GM12878 (cell line): ENCODE measurements at regions not wholly inside any gene's neighbourhood (a gene's known extent, or its start where the extent isn't known, plus 50 kb on each side); places are given as distances from the start of the nearest gene placed in this dataset.

Experiments used
- ATAC-seq: fragments of 200-7000 bp; cut with Tn5 transposase; 3 replicates; pipeline ENCODE4 v1.9.1; 2020; ENCODE audit warnings: mild to moderate bottlenecking, moderate library complexity
- BruUV-seq: library from RNA; stranded (reverse); fragments of 400-500 nt; replicated peaks from 2 replicates; lab custom pipeline; 2021; lab: Mats Ljungman, UMichigan
- CTCF ChIA-PET: fragments of 300-600 bp; sonication (Branson Sonifier 250); formaldehyde crosslinking; extraction: SDS; loops from one replicate; lab custom pipeline; 2021; ENCODE audit warnings: inconsistent platforms; lab: Yijun Ruan, JAX
- POLR2A ChIA-PET: fragments of 350-600 bp; formaldehyde crosslinking; extraction: SDS; loops from one replicate; lab custom pipeline; 2021; ENCODE audit warnings: inconsistent platforms; lab: Charles Lee
- RAD21 ChIA-PET: fragments of 300-600 bp; sonication (Branson Sonifier 250); formaldehyde crosslinking; loops from one replicate; lab custom pipeline; 2023; ENCODE audit warnings: antibody characterized with exemption; ENCODE audit not compliant: unreplicated experiment; lab: Charles Lee
- SMC1A ChIA-PET: fragments of 300-600 bp; sonication (Branson Sonifier 250); formaldehyde crosslinking; loops from one replicate; lab custom pipeline; 2023; ENCODE audit not compliant: unreplicated experiment, uncharacterized antibody; lab: Charles Lee
- DNase-seq: peaks from one replicate; pipeline ENCODE4 v3.0.0-alpha.2; 2011; ENCODE audit warnings: low read depth, low spot score
- FAIRE-seq: peaks from 3 replicates; lab custom pipeline; 2011; peaks lifted over from hg19 to GRCh38; lab: Jason Lieb, UNC
- H2AFZ ChIP-seq: 2 replicates; pipeline ENCODE4 v1.6.0; 2011; ENCODE audit warnings: low read depth, low read length, control low read depth; ENCODE audit not compliant: control insufficient read depth
- H3K27ac ChIP-seq: 2 replicates; pipeline ENCODE4 v1.5.1; 2011; ENCODE audit warnings: control low read depth; ENCODE audit not compliant: control insufficient read depth, insufficient read depth
- H3K27me3 ChIP-seq, 2 experiments: replicated peaks in 1 of 2; 2 replicates each; pipeline versions ENCODE4 v1.6.0 to v1.6.1; 2011; ENCODE audit warnings: low read length in 1 of 2; ENCODE audit not compliant: control insufficient read depth in 2 of 2, insufficient read depth in 2 of 2
- H3K36me3 ChIP-seq, 2 experiments: 2 replicates each; pipeline ENCODE4 v1.5.1; 2011; ENCODE audit warnings: low read length in 1 of 2; ENCODE audit not compliant: control insufficient read depth in 2 of 2, insufficient read depth in 2 of 2
- H3K4me1 ChIP-seq: 2 replicates; pipeline ENCODE4 v1.6.1; 2011; ENCODE audit warnings: mild to moderate bottlenecking, low read length, moderate library complexity, mixed read lengths; ENCODE audit not compliant: control insufficient read depth, insufficient read depth
- H3K4me2 ChIP-seq: 2 replicates; pipeline ENCODE4 v1.6.0; 2011; ENCODE audit warnings: control low read depth; ENCODE audit not compliant: control insufficient read depth, insufficient read depth
- H3K4me3 ChIP-seq: fragments of 200-600 bp; sonication (generic); 2 replicates; pipeline ENCODE4 v1.5.1; 2016
- H3K79me2 ChIP-seq: 2 replicates; pipeline ENCODE4 v1.6.0; 2011; ENCODE audit warnings: low read length; ENCODE audit not compliant: control insufficient read depth, insufficient read depth
- H3K9ac ChIP-seq: 2 replicates; pipeline ENCODE4 v1.8.0; 2011; ENCODE audit warnings: low read length, control low read depth, mixed read lengths; ENCODE audit not compliant: control insufficient read depth, insufficient read depth
- H3K9me3 ChIP-seq: replicated peaks from 3 replicates; pipeline ENCODE4 v1.5.1; 2011; ENCODE audit warnings: mild to moderate bottlenecking, low read length; ENCODE audit not compliant: control insufficient read depth, insufficient read depth
- H4K20me1 ChIP-seq: 2 replicates; pipeline ENCODE4 v1.6.0; 2011; ENCODE audit not compliant: control insufficient read depth, insufficient read depth
- POLR2A ChIP-seq: IDR thresholded peaks from 2 replicates; pipeline ENCODE4 v1.6.1; 2011; ENCODE audit warnings: low read depth, mild to moderate bottlenecking, low read length
- RELB ChIP-seq: fragments of 450-650 bp; IDR thresholded peaks from 2 replicates; pipeline ENCODE4 v1.6.1; 2017; ENCODE audit warnings: low read depth, mild to moderate bottlenecking, moderate library complexity
- SIN3A ChIP-seq: IDR thresholded peaks from 2 replicates; pipeline ENCODE4 v1.6.1; 2012; ENCODE audit warnings: low read depth, low read length, improper control_type of control experiment
- SKIL ChIP-seq: fragments of 450-650 bp; IDR thresholded peaks from 2 replicates; pipeline ENCODE4 v1.6.1; 2017; ENCODE audit warnings: mild to moderate bottlenecking, low read depth, inconsistent platforms; ENCODE audit not compliant: poor library complexity, severe bottlenecking
- SP1 ChIP-seq: IDR thresholded peaks from one replicate; pipeline ENCODE4 v1.6.1; 2011; ENCODE audit warnings: low read depth, low read length
- ZNF622 ChIP-seq: fragments of 450-650 bp; IDR thresholded peaks from 2 replicates; pipeline ENCODE4 v1.6.1; 2017; ENCODE audit warnings: mild to moderate bottlenecking, inconsistent platforms
- WGBS: methylation state at CpG from one replicate; pipeline ENCODE4 v1.1.6; 2016; ENCODE audit warnings: low lambda C conversion rate; ENCODE audit not compliant: insufficient replicate concordance, insufficient coverage; ENCODE audit errors: missing lambda C conversion rate; 5-methylcytosine and 5-hydroxymethylcytosine counted together
- in situ Hi-C: fragments of 300-500 bp; cut with MboI; formaldehyde crosslinking; loops from 9 replicates; pipeline ENCODE4 v1.14.3; 2018; ENCODE audit warnings: mixed read lengths
- intact Hi-C: fragments of 100-400 bp; cut with micrococcal nuclease; formaldehyde crosslinking; loops from one replicate; pipeline ENCODE4 v1.14.2; 2022; ENCODE audit not compliant: unreplicated experiment

GRCh38 chr4:23311983-23312382 lies 577.9 kb downstream of the PPARGC1A start:
- H2AFZ ChIP-seq: no peak overlapping the region
- no peaks in the 10 kb centered on the region for H3K9me3 ChIP-seq
- H3K4me3 ChIP-seq: no peak overlapping the region
- RAD21 ChIA-PET: no interaction called here
- H4K20me1 ChIP-seq: no peaks in the 10 kb centered on the region
- H3K27ac ChIP-seq: no peak overlapping the region
- FAIRE-seq: no peak
- H3K36me3 ChIP-seq: no peaks in the 10 kb centered on the region
- no peaks in the 10 kb centered on the region for H3K27me3 ChIP-seq
- no peak for ATAC-seq
- in situ Hi-C loops (no loop called here), intact Hi-C loops (no loop called here)
- CTCF ChIA-PET: no interaction called here
- 9% methylated on average over 3 of the region's 3 CpGs for WGBS
- H3K4me2 ChIP-seq: no peak overlapping the region
- no peaks in the 10 kb centered on the region for H3K79me2 ChIP-seq
- DNase-seq: no peak
- no peak for TF ChIP-seq SKIL
- TF ChIP-seq SP1: no peak
- no peak for TF ChIP-seq RELB
- no peak for TF ChIP-seq ZNF622
- TF ChIP-seq POLR2A: no peak
- TF ChIP-seq SIN3A: no peak
- POLR2A ChIA-PET: interaction anchor here (0.6 kb wide), 1 partner anchor 13 kb away, joined by 3 read pairs; no protein-coding TSS in a partner anchor
- H3K4me1 ChIP-seq: no peaks in the 10 kb centered on the region
- no peak overlapping the region for H3K9ac ChIP-seq
- BruUV-seq: no TSS peak
- SMC1A ChIA-PET: interaction anchor here (0.9 to 1.0 kb wide), 2 partner anchors 9 kb away, joined by 3 read pairs; no protein-coding TSS in a partner anchor
